ENCODE measurements at regions not wholly inside any gene's neighbourhood (a gene's known extent, or its start where the extent isn't known, plus 50 kb on each side); places are given as distances from the start of the nearest gene placed in this dataset.
A peak's percentile ranks its signal among the peaks of the same experiment; 100 is the strongest.

DNA sequence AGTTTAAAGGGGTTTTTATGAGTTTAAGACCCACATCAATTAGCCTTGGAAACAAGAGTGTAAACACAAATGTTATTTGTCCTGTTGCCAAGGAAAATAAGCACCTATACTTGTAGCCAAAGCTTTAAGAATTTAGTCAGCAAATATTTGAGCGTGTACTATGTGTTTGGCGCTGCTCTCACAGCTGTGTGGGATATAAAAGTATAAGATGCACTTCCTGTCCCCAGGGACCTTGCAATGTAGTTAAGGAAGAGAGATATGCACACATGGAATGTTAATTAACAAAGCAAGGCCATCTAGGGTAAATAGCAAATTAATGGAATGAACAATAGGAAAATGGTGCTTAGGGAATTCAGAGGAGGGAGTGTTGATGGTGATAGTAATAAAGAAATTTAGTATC is 134.9 kb upstream of the SRRM4 start:
- Histone ChIP-seq H2AFZ (ENCODE audit: low read length) (no peak overlapping the region), H3K4me3 (replicated peaks in 1 of 4; ENCODE audit: control extremely low read depth in 1 of 4, insufficient read depth in 1 of 4, low read depth in 3 of 4, low read length in 4 of 4) (no peak overlapping the region), H4K20me1 (ENCODE audit: control insufficient read depth, extremely low read depth, insufficient read depth, low read length) (no peaks in the 10 kb centered on the region), H3K4me1 (ENCODE audit: control insufficient read depth, extremely low read depth, insufficient read depth, low read length) (no peaks in the 10 kb centered on the region), H3K27ac (ENCODE audit: insufficient read depth, low read length) (no peak overlapping the region), H3K9me3 (ENCODE audit: control insufficient read depth, insufficient read depth, low read depth, low read length) (no peaks in the 10 kb centered on the region), H3K27me3 (ENCODE audit: control insufficient read depth, insufficient read depth, low read length) (no peaks in the 10 kb centered on the region), H3K36me3 (ENCODE audit: control insufficient read depth, insufficient read depth, low read length) (no peaks in the 10 kb centered on the region), H3K9ac (ENCODE audit: insufficient read depth, low read length) (no peak overlapping the region), H3K4me2 (ENCODE audit: extremely low read depth, insufficient read depth, low read length) (no peak overlapping the region), H3K79me2 (ENCODE audit: control insufficient read depth, insufficient read depth, low read length) (no peaks in the 10 kb centered on the region)
- no peak for TF ChIP-seq EZH2 (IDR thresholded peaks at IDR 0.05; ENCODE audit: low read length, missing control alignments)
- TF ChIP-seq, protein P1, sequence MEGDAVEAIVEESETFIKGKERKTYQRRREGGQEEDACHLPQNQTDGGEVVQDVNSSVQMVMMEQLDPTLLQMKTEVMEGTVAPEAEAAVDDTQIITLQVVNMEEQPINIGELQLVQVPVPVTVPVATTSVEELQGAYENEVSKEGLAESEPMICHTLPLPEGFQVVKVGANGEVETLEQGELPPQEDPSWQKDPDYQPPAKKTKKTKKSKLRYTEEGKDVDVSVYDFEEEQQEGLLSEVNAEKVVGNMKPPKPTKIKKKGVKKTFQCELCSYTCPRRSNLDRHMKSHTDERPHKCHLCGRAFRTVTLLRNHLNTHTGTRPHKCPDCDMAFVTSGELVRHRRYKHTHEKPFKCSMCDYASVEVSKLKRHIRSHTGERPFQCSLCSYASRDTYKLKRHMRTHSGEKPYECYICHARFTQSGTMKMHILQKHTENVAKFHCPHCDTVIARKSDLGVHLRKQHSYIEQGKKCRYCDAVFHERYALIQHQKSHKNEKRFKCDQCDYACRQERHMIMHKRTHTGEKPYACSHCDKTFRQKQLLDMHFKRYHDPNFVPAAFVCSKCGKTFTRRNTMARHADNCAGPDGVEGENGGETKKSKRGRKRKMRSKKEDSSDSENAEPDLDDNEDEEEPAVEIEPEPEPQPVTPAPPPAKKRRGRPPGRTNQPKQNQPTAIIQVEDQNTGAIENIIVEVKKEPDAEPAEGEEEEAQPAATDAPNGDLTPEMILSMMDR (conservative IDR thresholded peaks at IDR 0.05 in 1 of 2, IDR thresholded peaks at IDR 0.05 in 1 of 2; ENCODE audit: low read depth in 1 of 2, low read length in 2 of 2) = no peak
- DNase-seq (ENCODE audit: low read depth in 2 of 2) = no peak

- Histone ChIP-seq H3K36me3 (ENCODE audit: control insufficient read depth, insufficient read depth, low read length) (no peaks in the 10 kb centered on the region), H3K9ac (ENCODE audit: insufficient read depth, low read length) (no peak overlapping the region), H3K79me2 (ENCODE audit: control insufficient read depth, insufficient read depth, low read length) (no peaks in the 10 kb centered on the region), H3K27me3 (ENCODE audit: control insufficient read depth, insufficient read depth, low read length) (no peaks in the 10 kb centered on the region), H3K4me1 (ENCODE audit: control insufficient read depth, extremely low read depth, insufficient read depth, low read length) (no peaks in the 10 kb centered on the region), H3K9me3 (ENCODE audit: control insufficient read depth, insufficient read depth, low read depth, low read length) (no peaks in the 10 kb centered on the region), H3K4me3 (replicated peaks in 1 of 4; ENCODE audit: control extremely low read depth in 1 of 4, insufficient read depth in 1 of 4, low read depth in 3 of 4, low read length in 4 of 4) (no peak overlapping the region), H3K27ac (ENCODE audit: insufficient read depth, low read length) (no peak overlapping the region), H2AFZ (ENCODE audit: low read length) (no peak overlapping the region), H3K4me2 (ENCODE audit: extremely low read depth, insufficient read depth, low read length) (no peak overlapping the region), H4K20me1 (ENCODE audit: control insufficient read depth, extremely low read depth, insufficient read depth, low read length) (no peaks in the 10 kb centered on the region)
- TF ChIP-seq EZH2 (IDR thresholded peaks at IDR 0.05; ENCODE audit: low read length, missing control alignments) = no peak
- TF ChIP-seq, protein P1 (conservative IDR thresholded peaks at IDR 0.05 in 1 of 2, IDR thresholded peaks at IDR 0.05 in 1 of 2; ENCODE audit: low read depth in 1 of 2, low read length in 2 of 2) = peak; percentile 27 to 52
- no peak for DNase-seq (ENCODE audit: low read depth in 2 of 2)
Measured at GRCh38 chr12:118850244-118850825, 131.0 kb upstream of the SRRM4 start.

DNA sequence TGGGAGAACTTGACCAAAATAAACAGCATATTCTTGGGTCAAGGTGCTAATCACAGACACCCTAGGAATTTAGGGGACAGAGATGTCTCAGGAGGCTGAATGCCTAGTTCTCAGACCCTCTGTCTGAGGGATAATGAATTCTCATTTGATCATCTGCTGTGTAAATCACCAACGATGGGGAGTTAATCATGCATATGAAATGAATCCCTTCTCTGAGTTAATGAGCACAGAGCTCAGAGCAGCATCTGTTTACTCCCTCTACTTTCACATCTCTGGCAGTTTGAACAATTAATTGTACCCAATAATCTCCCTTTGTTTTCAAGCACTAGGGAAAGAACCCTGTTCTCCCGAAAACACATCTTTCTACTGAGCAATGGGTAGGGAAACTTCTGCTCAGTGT is 129.4 kb upstream of the SRRM4 start:
- Histone ChIP-seq H3K4me3 (replicated peaks in 1 of 4; ENCODE audit: control extremely low read depth in 1 of 4, insufficient read depth in 1 of 4, low read depth in 3 of 4, low read length in 4 of 4) (no peak overlapping the region), H3K27me3 (ENCODE audit: control insufficient read depth, insufficient read depth, low read length) (no peaks in the 10 kb centered on the region), H3K4me2 (ENCODE audit: extremely low read depth, insufficient read depth, low read length) (no peak overlapping the region), H2AFZ (ENCODE audit: low read length) (no peak overlapping the region), H3K9me3 (ENCODE audit: control insufficient read depth, insufficient read depth, low read depth, low read length) (no peaks in the 10 kb centered on the region), H4K20me1 (ENCODE audit: control insufficient read depth, extremely low read depth, insufficient read depth, low read length) (no peaks in the 10 kb centered on the region), H3K9ac (ENCODE audit: insufficient read depth, low read length) (no peak overlapping the region), H3K79me2 (ENCODE audit: control insufficient read depth, insufficient read depth, low read length) (no peaks in the 10 kb centered on the region), H3K4me1 (ENCODE audit: control insufficient read depth, extremely low read depth, insufficient read depth, low read length) (no peaks in the 10 kb centered on the region), H3K36me3 (ENCODE audit: control insufficient read depth, insufficient read depth, low read length) (no peaks in the 10 kb centered on the region), H3K27ac (ENCODE audit: insufficient read depth, low read length) (no peak overlapping the region)
- no peak for TF ChIP-seq EZH2 (IDR thresholded peaks at IDR 0.05; ENCODE audit: low read length, missing control alignments)
- TF ChIP-seq, protein P1 (conservative IDR thresholded peaks at IDR 0.05 in 1 of 2, IDR thresholded peaks at IDR 0.05 in 1 of 2; ENCODE audit: low read depth in 1 of 2, low read length in 2 of 2) = no peak
- DNase-seq (ENCODE audit: low read depth in 2 of 2) = no peak
